SK-N-SH (cell line): ENCODE measurements at regions not wholly inside any gene's neighbourhood (a gene's known extent, or its start where the extent isn't known, plus 50 kb on each side); places are given as distances from the start of the nearest gene placed in this dataset.

Experiments
- EP300 ChIP-seq, 2 experiments: IDR thresholded peaks; 2 replicates each; pipeline versions ENCODE4 v1.4.0 to v1.6.1; 2012; ENCODE audit warnings: borderline replicate concordance in 1 of 2, low read depth in 1 of 2, low read length in 1 of 2
- FOXJ3 ChIP-seq: sonication (generic); formaldehyde crosslinking; IDR thresholded peaks from 2 replicates; pipeline ENCODE4 v1.5.1; 2020; ENCODE audit warnings: mild to moderate bottlenecking, missing genetic modification reagents
- GABPA ChIP-seq: IDR thresholded peaks from 2 replicates; pipeline ENCODE4 v1.4.0; 2012; ENCODE audit warnings: low read depth, mild to moderate bottlenecking
- RAD21 ChIP-seq: IDR thresholded peaks from 2 replicates; pipeline ENCODE4 v1.6.1; 2012; ENCODE audit warnings: mild to moderate bottlenecking, low read length
- TAF1 ChIP-seq: IDR thresholded peaks from 2 replicates; pipeline ENCODE4 v1.6.1; 2012; ENCODE audit warnings: low read depth, mild to moderate bottlenecking, low read length, moderate library complexity, borderline replicate concordance
- TCF12 ChIP-seq: IDR thresholded peaks from 2 replicates; pipeline ENCODE4 v1.4.0; 2012
- YY1 ChIP-seq: IDR thresholded peaks from 2 replicates; pipeline ENCODE4 v1.4.0; 2012; ENCODE audit warnings: low read depth, mild to moderate bottlenecking
- TF ChIP-seq, protein P1 (sequence below): fragments of 200-600 bp; sonication (generic); IDR thresholded peaks from 2 replicates; pipeline ENCODE4 v1.6.1; 2017; ENCODE audit warnings: antibody characterized with exemption, mild to moderate bottlenecking, moderate library complexity

GRCh38 chrX:149092179-149092578 lies 412.9 kb downstream of the IDS start:
- TF ChIP-seq TAF1 (no peak), FOXJ3 (CRISPR knock-in tag) (no peak), EP300 (IDR thresholded peaks at IDR 0.05; ENCODE audit: borderline replicate concordance in 1 of 2, low read depth in 1 of 2, low read length in 1 of 2) (no peak), YY1 (no peak), RAD21 (no peak), GABPA (no peak), TCF12 (no peak)
- TF ChIP-seq, protein P1, sequence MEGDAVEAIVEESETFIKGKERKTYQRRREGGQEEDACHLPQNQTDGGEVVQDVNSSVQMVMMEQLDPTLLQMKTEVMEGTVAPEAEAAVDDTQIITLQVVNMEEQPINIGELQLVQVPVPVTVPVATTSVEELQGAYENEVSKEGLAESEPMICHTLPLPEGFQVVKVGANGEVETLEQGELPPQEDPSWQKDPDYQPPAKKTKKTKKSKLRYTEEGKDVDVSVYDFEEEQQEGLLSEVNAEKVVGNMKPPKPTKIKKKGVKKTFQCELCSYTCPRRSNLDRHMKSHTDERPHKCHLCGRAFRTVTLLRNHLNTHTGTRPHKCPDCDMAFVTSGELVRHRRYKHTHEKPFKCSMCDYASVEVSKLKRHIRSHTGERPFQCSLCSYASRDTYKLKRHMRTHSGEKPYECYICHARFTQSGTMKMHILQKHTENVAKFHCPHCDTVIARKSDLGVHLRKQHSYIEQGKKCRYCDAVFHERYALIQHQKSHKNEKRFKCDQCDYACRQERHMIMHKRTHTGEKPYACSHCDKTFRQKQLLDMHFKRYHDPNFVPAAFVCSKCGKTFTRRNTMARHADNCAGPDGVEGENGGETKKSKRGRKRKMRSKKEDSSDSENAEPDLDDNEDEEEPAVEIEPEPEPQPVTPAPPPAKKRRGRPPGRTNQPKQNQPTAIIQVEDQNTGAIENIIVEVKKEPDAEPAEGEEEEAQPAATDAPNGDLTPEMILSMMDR, result no peak
